ENCODE measurements at regions not wholly inside any gene's neighbourhood (a gene's known extent, or its start where the extent isn't known, plus 50 kb on each side); places are given as distances from the start of the nearest gene placed in this dataset.

GRCh38 chrX:69303231-69303630 lies 138.0 kb upstream of the PJA1 start:
- Histone ChIP-seq H3K79me2 (ENCODE audit: insufficient read depth, low read length) (no peaks in the 10 kb centered on the region), H3K4me2 (ENCODE audit: low read depth, low read length) (no peak overlapping the region), H3K27ac (ENCODE audit: extremely low read length, insufficient read depth, low read length) (no peak overlapping the region), H3K9me3 (ENCODE audit: low read length) (no peaks in the 10 kb centered on the region), H3K4me3 (replicated peaks in 1 of 3; ENCODE audit: insufficient read depth in 1 of 3, low read depth in 2 of 3, low read length in 3 of 3) (no peak overlapping the region), H2AFZ (ENCODE audit: low read length) (no peak overlapping the region), H4K20me1 (ENCODE audit: insufficient read depth, low read length) (no peaks in the 10 kb centered on the region), H3K27me3 (ENCODE audit: control insufficient read depth in 1 of 2, insufficient read depth in 2 of 2, low read length in 2 of 2) (no peaks in the 10 kb centered on the region), H3K36me3 (replicated peaks in 1 of 2; ENCODE audit: control insufficient read depth in 1 of 2, insufficient read depth in 2 of 2, low read length in 2 of 2) (no peaks in the 10 kb centered on the region), H3K4me1 (ENCODE audit: insufficient read depth, low read length) (no peaks in the 10 kb centered on the region), H3K9ac (ENCODE audit: insufficient read depth, low read depth, low read length) (no peak overlapping the region)
- FAIRE-seq (no peak), ATAC-seq (no peak), DNase-seq (ENCODE audit: low spot score) (no peak)
- no CpG with 5 or more reads among the region's 1 CpG for WGBS (ENCODE audit: low lambda C conversion rate)
- in situ Hi-C loops (cut with HindIII; ENCODE audit: extremely low pct_ligation_motif_present, low pct_unique_long_range_greater_than_20kb) (no loop called here), intact Hi-C loops (cut with micrococcal nuclease; ENCODE audit: unreplicated experiment) (no loop called here)
- no peak for TF ChIP-seq SIN3B (IDR thresholded peaks at IDR 0.05; ENCODE audit: low read length)
- no peak for TF ChIP-seq PHF5A (CRISPR knock-in tag; IDR thresholded peaks at IDR 0.05; ENCODE audit: low read depth, unreplicated experiment)
- no peak for TF ChIP-seq GLI4 (CRISPR knock-in tag; IDR thresholded peaks at IDR 0.05; ENCODE audit: borderline replicate concordance)
- TF ChIP-seq BRD4 (CRISPR knock-in tag; IDR thresholded peaks at IDR 0.05) = no peak
- no peak for TF ChIP-seq CCAR2 (optimal IDR thresholded peaks at IDR 0.05; ENCODE audit: low read depth, low read length)
- TF ChIP-seq HOXA3 (CRISPR knock-in tag; IDR thresholded peaks at IDR 0.05) = no peak
- TF ChIP-seq SMC3 (IDR thresholded peaks at IDR 0.05; ENCODE audit: low read length) = no peak
- TF ChIP-seq ZSCAN12 (CRISPR knock-in tag; IDR thresholded peaks at IDR 0.05) = no peak
- no peak for TF ChIP-seq RBAK (CRISPR knock-in tag; IDR thresholded peaks at IDR 0.05)
- no peak for TF ChIP-seq CENPT (CRISPR knock-in tag; IDR thresholded peaks at IDR 0.05; ENCODE audit: low read depth)
- TF ChIP-seq KLF11 (CRISPR knock-in tag; IDR thresholded peaks at IDR 0.05) = no peak
- no peak for TF ChIP-seq MAFF (IDR thresholded peaks at IDR 0.05; ENCODE audit: low read depth, low read length)
- no peak for TF ChIP-seq CSRNP2 (CRISPR knock-in tag; conservative IDR thresholded peaks at IDR 0.05; ENCODE audit: low read depth)
- no TSS peak for BruUV-seq (replicated peaks)
- POLR2A ChIA-PET = no interaction called here
- CTCF ChIA-PET (ENCODE audit: low intra/inter-chr PET ratio, low total read pairs) = no interaction called here

Measured in HepG2 (cell line).